ENCODE measurements at regions not wholly inside any gene's neighbourhood (a gene's known extent, or its start where the extent isn't known, plus 50 kb on each side); places are given as distances from the start of the nearest gene placed in this dataset.

- TF ChIP-seq POLR2A (IDR thresholded peaks at IDR 0.05; ENCODE audit: low read depth, low read length) (no peak), CTCF (IDR thresholded peaks at IDR 0.05; ENCODE audit: extremely low read depth in 1 of 2, insufficient read depth in 1 of 2, low read depth in 1 of 2, low read length in 2 of 2) (no peak), EZH2 (IDR thresholded peaks at IDR 0.05; ENCODE audit: borderline replicate concordance, low read depth, low read length, severe bottlenecking) (no peak)
Measured at GRCh38 chr5:86760661-86761060, 142.9 kb downstream of the COX7C start.
